ENCODE measurements at regions not wholly inside any gene's neighbourhood (a gene's known extent, or its start where the extent isn't known, plus 50 kb on each side); places are given as distances from the start of the nearest gene placed in this dataset.

- peaks cover 0 to 2% (median 0%) of the 10 kb centered on the region in 5 donors for H3K27me3 Mint-ChIP-seq
- H3K9me3 Mint-ChIP-seq = peaks cover 0 to 3% (median 0%) of the 10 kb centered on the region in 11 donors
- Histone ChIP-seq H3K27me3 (ENCODE audit: control insufficient read depth in 2 of 2, insufficient read depth in 2 of 2, low read length in 2 of 2) (no peaks in the 10 kb centered on the region), H3K4me1 (ENCODE audit: control insufficient read depth in 2 of 2, insufficient read depth in 2 of 2, low read length in 2 of 2) (peaks cover 7 to 23% of the 10 kb centered on the region in 2 donors), H3K4me3 (ENCODE audit: low read length) (no peak overlapping the region), H3K36me3 (ENCODE audit: control insufficient read depth in 2 of 3, insufficient read depth in 3 of 3, low read length in 3 of 3) (no peaks in the 10 kb centered on the region), H3K9me3 (ENCODE audit: control insufficient read depth in 2 of 3, low read length in 3 of 3) (no peaks in the 10 kb centered on the region), H3K27ac (ENCODE audit: low read depth, low read length) (no peak overlapping the region)
- CTCF ChIA-PET = interaction anchor here (0.7 kb wide), 1 partner anchor 215 kb away, joined by 6 read pairs; no protein-coding TSS in a partner anchor
- no peak overlapping the region for H3K27ac Mint-ChIP-seq
- POLR2A ChIA-PET = interaction anchor here (0.6 to 1.3 kb wide), 2 partner anchors 12 to 187 kb away, joined by 3 to 5 read pairs; no protein-coding TSS in a partner anchor
- H3K36me3 Mint-ChIP-seq = peaks cover 0 to 3% (median 0%) of the 10 kb centered on the region in 5 donors
- ATAC-seq (no peak), DNase-seq (no peak)
- H3K4me3 Mint-ChIP-seq = no peak overlapping the region
- intact Hi-C loops (cut with micrococcal nuclease) = no loop called here
- peaks cover 22 to 38% (median 29%) of the 10 kb centered on the region in 7 donors for H3K4me1 Mint-ChIP-seq
These were observed 66.1 kb upstream of the ZPBP start for GRCh38 chr7:50159154-50159553.

DNA sequence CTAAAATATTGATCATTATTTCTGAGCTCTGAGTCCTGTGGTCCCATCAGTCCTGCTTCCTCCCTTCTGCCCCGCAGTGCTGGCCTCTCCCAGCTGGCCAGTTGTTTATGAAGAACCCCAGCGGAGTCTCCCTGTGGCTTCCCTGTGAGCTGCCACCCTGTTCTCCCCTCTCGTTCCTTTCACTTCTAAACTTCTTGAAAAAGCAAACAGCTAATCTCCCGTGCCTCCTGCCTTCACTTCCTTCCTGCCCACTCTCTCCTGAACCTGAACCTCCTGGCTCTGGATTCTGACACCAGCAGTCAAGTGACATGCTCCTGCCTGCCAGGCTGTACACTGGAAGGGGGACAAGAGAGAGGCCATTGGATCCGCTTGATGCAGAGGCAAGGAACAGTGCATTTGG, 63.7 kb upstream of the ZPBP start:
- H3K27me3 ChIP-seq (ENCODE audit: control insufficient read depth in 2 of 2, insufficient read depth in 2 of 2, low read length in 2 of 2) = no peaks in the 10 kb centered on the region
- no peaks in the 10 kb centered on the region for H3K36me3 ChIP-seq (ENCODE audit: control insufficient read depth in 2 of 3, insufficient read depth in 3 of 3, low read length in 3 of 3)
- Mint-ChIP-seq H3K9me3 (peaks cover 0 to 3% (median 0%) of the 10 kb centered on the region in 11 donors), H3K4me3 (peak overlapping the region; percentile 45 to 81 (median 62)), H3K36me3 (peaks cover 0 to 3% (median 0%) of the 10 kb centered on the region in 5 donors), H3K4me1 (peaks cover 20 to 29% (median 23%) of the 10 kb centered on the region in 7 donors), H3K27me3 (peaks cover 0 to 2% (median 0%) of the 10 kb centered on the region in 5 donors), H3K27ac (peak overlapping the region; percentile 20 to 87 (median 78))
- no peak overlapping the region for H3K4me3 ChIP-seq (ENCODE audit: low read length)
- intact Hi-C loops (cut with micrococcal nuclease) = loop anchor here in 1 of 2 donors (1.0 kb wide), 1 partner anchor 8 kb away; no protein-coding TSS in a partner anchor
- ChIA-PET POLR2A (interaction anchor here (0.7 to 1.8 kb wide), 5 partner anchors 8 to 262 kb away, joined by 3 to 5 read pairs (median 4); no protein-coding TSS in a partner anchor), CTCF (interaction anchor here (0.8 to 1.6 kb wide), 4 partner anchors 9 to 64 kb away, joined by 3 to 5 read pairs (median 4); no protein-coding TSS in a partner anchor)
- ATAC-seq (peak; percentile 24), DNase-seq (no peak)
- no peak overlapping the region for H3K27ac ChIP-seq (ENCODE audit: low read depth, low read length)
- no peaks in the 10 kb centered on the region for H3K9me3 ChIP-seq (ENCODE audit: control insufficient read depth in 2 of 3, low read length in 3 of 3)
- peaks cover 3 to 15% of the 10 kb centered on the region in 2 donors for H3K4me1 ChIP-seq (ENCODE audit: control insufficient read depth in 2 of 2, insufficient read depth in 2 of 2, low read length in 2 of 2)

DNA sequence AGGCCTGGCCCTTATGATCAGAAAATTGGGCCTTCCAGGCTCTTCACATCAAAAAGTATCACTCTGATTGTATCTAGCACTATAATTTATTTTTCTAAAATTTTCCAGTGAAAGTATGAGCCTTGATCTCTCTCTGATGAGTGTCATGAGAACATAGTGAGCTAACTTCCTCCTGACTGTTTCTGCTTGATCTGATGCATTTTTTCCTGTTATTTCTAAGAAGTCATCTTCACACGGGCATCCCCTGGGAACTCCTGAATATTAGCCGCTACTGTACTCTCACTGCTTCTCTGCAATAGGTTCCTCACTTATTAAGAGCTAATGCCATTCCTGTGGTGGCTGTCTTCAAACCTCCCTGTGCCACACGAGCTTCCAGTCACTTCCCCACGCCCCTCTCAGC, 63.1 kb upstream of the ZPBP start:
- H3K36me3 ChIP-seq (ENCODE audit: control insufficient read depth in 2 of 3, insufficient read depth in 3 of 3, low read length in 3 of 3) = no peaks in the 10 kb centered on the region
- H3K9me3 Mint-ChIP-seq = peaks cover 0 to 3% (median 0%) of the 10 kb centered on the region in 11 donors
- peak overlapping the region; percentile 45 to 81 (median 62) for H3K4me3 Mint-ChIP-seq
- ATAC-seq (peak; percentile 24), DNase-seq (no peak)
- H3K4me3 ChIP-seq (ENCODE audit: low read length) = no peak overlapping the region
- no peaks in the 10 kb centered on the region for H3K27me3 ChIP-seq (ENCODE audit: control insufficient read depth in 2 of 2, insufficient read depth in 2 of 2, low read length in 2 of 2)
- no peaks in the 10 kb centered on the region for H3K9me3 ChIP-seq (ENCODE audit: control insufficient read depth in 2 of 3, low read length in 3 of 3)
- peaks cover 0 to 2% (median 0%) of the 10 kb centered on the region in 5 donors for H3K27me3 Mint-ChIP-seq
- H3K36me3 Mint-ChIP-seq = peaks cover 0 to 3% (median 0%) of the 10 kb centered on the region in 5 donors
- intact Hi-C loops (cut with micrococcal nuclease) = loop anchor here in 1 of 2 donors (1.0 kb wide), 1 partner anchor 8 kb away; no protein-coding TSS in a partner anchor
- ChIA-PET POLR2A (interaction anchor here (0.6 to 1.8 kb wide), 8 partner anchors 8 to 262 kb away, joined by 3 to 5 read pairs (median 4); no protein-coding TSS in a partner anchor), CTCF (interaction anchor here (0.8 to 1.6 kb wide), 4 partner anchors 8 to 64 kb away, joined by 3 to 5 read pairs (median 4); no protein-coding TSS in a partner anchor)
- H3K4me1 Mint-ChIP-seq = peaks cover 20 to 29% (median 24%) of the 10 kb centered on the region in 7 donors
- peak overlapping the region; percentile 20 to 87 (median 78) for H3K27ac Mint-ChIP-seq
- peaks cover 3 to 15% of the 10 kb centered on the region in 2 donors for H3K4me1 ChIP-seq (ENCODE audit: control insufficient read depth in 2 of 2, insufficient read depth in 2 of 2, low read length in 2 of 2)
- H3K27ac ChIP-seq (ENCODE audit: low read depth, low read length) = peak overlapping the region; percentile 49

DNA sequence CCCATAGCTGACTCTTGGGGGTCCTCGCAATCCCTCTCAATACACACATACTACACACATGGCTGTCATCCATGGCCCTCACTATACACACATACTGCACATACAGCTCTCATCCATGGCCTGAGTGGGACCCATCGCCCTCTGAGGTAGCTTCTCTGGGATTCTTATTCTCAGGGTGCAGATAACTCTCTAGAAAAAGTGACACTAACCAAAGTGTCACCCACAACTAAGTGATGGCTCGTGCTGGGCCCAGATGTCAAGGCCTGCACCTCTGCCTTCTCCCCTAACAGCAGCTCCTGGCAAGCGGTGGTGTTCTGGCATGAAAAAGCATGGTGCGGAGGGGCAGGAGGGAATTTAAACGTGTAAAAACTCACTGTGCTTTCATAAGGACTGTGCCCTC, 62.7 kb upstream of the ZPBP start:
- Histone ChIP-seq H3K27me3 (ENCODE audit: control insufficient read depth in 2 of 2, insufficient read depth in 2 of 2, low read length in 2 of 2) (no peaks in the 10 kb centered on the region), H3K4me3 (ENCODE audit: low read length) (no peak overlapping the region), H3K4me1 (ENCODE audit: control insufficient read depth in 2 of 2, insufficient read depth in 2 of 2, low read length in 2 of 2) (peaks cover 3 to 15% of the 10 kb centered on the region in 2 donors), H3K36me3 (ENCODE audit: control insufficient read depth in 2 of 3, insufficient read depth in 3 of 3, low read length in 3 of 3) (no peaks in the 10 kb centered on the region), H3K9me3 (ENCODE audit: control insufficient read depth in 2 of 3, low read length in 3 of 3) (no peaks in the 10 kb centered on the region), H3K27ac (ENCODE audit: low read depth, low read length) (peak overlapping the region; percentile 49)
- Mint-ChIP-seq H3K9me3 (peaks cover 0 to 3% (median 0%) of the 10 kb centered on the region in 11 donors), H3K27me3 (peaks cover 0 to 2% (median 0%) of the 10 kb centered on the region in 5 donors), H3K4me1 (peaks cover 20 to 33% (median 23%) of the 10 kb centered on the region in 7 donors), H3K36me3 (peaks cover 0 to 3% (median 0%) of the 10 kb centered on the region in 5 donors), H3K4me3 (peak overlapping the region in 3 of 10 donors; percentile 46 to 70 (median 62)), H3K27ac (peak overlapping the region in 8 of 9 donors; percentile 20 to 87 (median 62))
- DNase-seq = no peak
- POLR2A ChIA-PET = interaction anchor here (0.6 to 1.8 kb wide), 7 partner anchors 11 to 263 kb away, joined by 3 to 5 read pairs (median 4); no protein-coding TSS in a partner anchor
- ATAC-seq = peak; percentile 13
- CTCF ChIA-PET = interaction anchor here (1.6 kb wide), 1 partner anchor 50 kb away, joined by 5 read pairs; no protein-coding TSS in a partner anchor
- intact Hi-C loops (cut with micrococcal nuclease) = loop anchor here in 1 of 2 donors (1.0 kb wide), 1 partner anchor 7 kb away; no protein-coding TSS in a partner anchor

DNA sequence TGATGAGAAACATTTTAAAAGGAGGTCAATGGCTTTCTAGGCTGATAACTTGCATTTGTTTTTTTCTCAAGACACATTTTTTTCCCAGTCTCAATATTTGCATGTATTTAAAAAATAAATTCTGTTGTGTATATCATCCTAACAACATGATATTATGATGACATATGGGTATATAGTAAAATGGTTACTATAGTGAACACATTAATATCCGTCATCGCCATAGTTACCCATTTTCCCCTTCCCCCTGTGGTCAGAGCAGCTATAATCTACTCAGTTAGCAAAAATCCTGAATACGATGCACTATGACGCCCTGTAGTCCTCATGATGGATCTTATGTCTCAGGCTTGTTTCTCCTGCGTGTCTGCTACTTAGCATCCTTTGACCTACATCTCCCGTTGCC, 60.9 kb upstream of the ZPBP start:
- ATAC-seq = no peak
- Mint-ChIP-seq H3K4me3 (no peak overlapping the region), H3K4me1 (peaks cover 27 to 50% (median 36%) of the 10 kb centered on the region in 7 donors), H3K27me3 (no peaks in the 10 kb centered on the region), H3K36me3 (peaks cover 0 to 5% (median 0%) of the 10 kb centered on the region in 5 donors), H3K27ac (no peak overlapping the region), H3K9me3 (peaks cover 0 to 3% (median 0%) of the 10 kb centered on the region in 11 donors)
- CTCF ChIA-PET = interaction anchor here (0.6 kb wide), 1 partner anchor 205 kb away, joined by 3 read pairs; no protein-coding TSS in a partner anchor
- H3K4me3 ChIP-seq (ENCODE audit: low read length) = no peak overlapping the region
- no peak for DNase-seq
- H3K36me3 ChIP-seq (ENCODE audit: control insufficient read depth in 2 of 3, insufficient read depth in 3 of 3, low read length in 3 of 3) = no peaks in the 10 kb centered on the region
- H3K9me3 ChIP-seq (ENCODE audit: control insufficient read depth in 2 of 3, low read length in 3 of 3) = no peaks in the 10 kb centered on the region
- no peaks in the 10 kb centered on the region for H3K27me3 ChIP-seq (ENCODE audit: control insufficient read depth in 2 of 2, insufficient read depth in 2 of 2, low read length in 2 of 2)
- H3K27ac ChIP-seq (ENCODE audit: low read depth, low read length) = no peak overlapping the region
- intact Hi-C loops (cut with micrococcal nuclease) = no loop called here
- H3K4me1 ChIP-seq (ENCODE audit: control insufficient read depth in 2 of 2, insufficient read depth in 2 of 2, low read length in 2 of 2) = peaks cover 3 to 17% of the 10 kb centered on the region in 2 donors
- POLR2A ChIA-PET = no interaction called here

- H3K36me3 Mint-ChIP-seq = peaks cover 0 to 5% (median 0%) of the 10 kb centered on the region in 5 donors
These were observed 60.1 kb upstream of the ZPBP start for GRCh38 chr7:50153148-50153547.

More at GRCh38 chr7:50153148-50153547, 60.1 kb upstream of the ZPBP start:
- no peaks in the 10 kb centered on the region for H3K9me3 ChIP-seq (ENCODE audit: control insufficient read depth in 2 of 3, low read length in 3 of 3)
- Mint-ChIP-seq H3K4me3 (no peak overlapping the region), H3K27ac (no peak overlapping the region), H3K27me3 (no peaks in the 10 kb centered on the region), H3K4me1 (peaks cover 29 to 59% (median 44%) of the 10 kb centered on the region in 7 donors), H3K9me3 (peaks cover 0 to 3% (median 0%) of the 10 kb centered on the region in 11 donors)
- intact Hi-C loops (cut with micrococcal nuclease) = no loop called here
- no peak overlapping the region for H3K4me3 ChIP-seq (ENCODE audit: low read length)
- ATAC-seq = no peak
- ChIA-PET POLR2A (interaction anchor here (0.5 to 0.8 kb wide), 2 partner anchors 206 to 265 kb away, joined by 3 to 6 read pairs; no protein-coding TSS in a partner anchor), CTCF (interaction anchor here (0.7 to 1.7 kb wide), 6 partner anchors 9 to 265 kb away, joined by 3 to 8 read pairs (median 3); no protein-coding TSS in a partner anchor)
- DNase-seq = no peak
- H3K27me3 ChIP-seq (ENCODE audit: control insufficient read depth in 2 of 2, insufficient read depth in 2 of 2, low read length in 2 of 2) = no peaks in the 10 kb centered on the region
- H3K27ac ChIP-seq (ENCODE audit: low read depth, low read length) = no peak overlapping the region
- no peaks in the 10 kb centered on the region for H3K36me3 ChIP-seq (ENCODE audit: control insufficient read depth in 2 of 3, insufficient read depth in 3 of 3, low read length in 3 of 3)
- peaks cover 3 to 24% of the 10 kb centered on the region in 2 donors for H3K4me1 ChIP-seq (ENCODE audit: control insufficient read depth in 2 of 2, insufficient read depth in 2 of 2, low read length in 2 of 2)

Data from naive thymus-derived CD4-positive, alpha-beta T cell (primary cell).